HFFc6 (cell line): ENCODE measurements at regions not wholly inside any gene's neighbourhood (a gene's known extent, or its start where the extent isn't known, plus 50 kb on each side); places are given as distances from the start of the nearest gene placed in this dataset.

Experiments
- DNase-seq: peaks from one replicate; pipeline ENCODE4 v3.0.0-alpha.2; 2018
- H3K27ac Mint-ChIP-seq: 2 replicates; pipeline ENCODE4 v1.8.0; 2020; ENCODE audit warnings: mild to moderate bottlenecking, mixed read lengths
- H3K27me3 Mint-ChIP-seq: 2 replicates; pipeline ENCODE4 v1.8.0; 2021; ENCODE audit warnings: mild to moderate bottlenecking, moderate library complexity, mixed read lengths; ENCODE audit not compliant: insufficient read depth
- H3K36me3 Mint-ChIP-seq: 2 replicates; pipeline ENCODE4 v1.8.0; 2021; ENCODE audit warnings: low read depth, mixed read lengths
- H3K4me1 Mint-ChIP-seq: 2 replicates; pipeline ENCODE4 v1.8.0; 2020; ENCODE audit warnings: low read depth, mixed read lengths
- H3K4me3 Mint-ChIP-seq: 2 replicates; pipeline ENCODE4 v1.8.0; 2020; ENCODE audit warnings: mild to moderate bottlenecking, moderate library complexity, mixed read lengths
- H3K9me3 Mint-ChIP-seq: 2 replicates; pipeline ENCODE4 v1.8.0; 2020; ENCODE audit warnings: mild to moderate bottlenecking, mixed read lengths
- CTCF ChIP-seq: fragments of 200-600 bp; sonication (generic); IDR thresholded peaks from 2 replicates; pipeline ENCODE4 v1.5.0; 2021; ENCODE audit warnings: antibody characterized with exemption, mild to moderate bottlenecking

GRCh38 chr2:129430911-129431310 is 548.6 kb upstream of the RAB6C start:
- peaks cover 66% of the 10 kb centered on the region for H3K9me3 Mint-ChIP-seq

GRCh38 chr2:129431881-129432280 is 547.6 kb upstream of the RAB6C start:
- peaks cover 61% of the 10 kb centered on the region for H3K9me3 Mint-ChIP-seq
- peaks cover 1% of the 10 kb centered on the region for H3K27me3 Mint-ChIP-seq
- DNase-seq: no peak
- no peak overlapping the region for H3K4me3 Mint-ChIP-seq
- peaks cover 5% of the 10 kb centered on the region for H3K36me3 Mint-ChIP-seq
- H3K4me1 Mint-ChIP-seq: no peaks in the 10 kb centered on the region
- no peak for TF ChIP-seq CTCF
- no peak overlapping the region for H3K27ac Mint-ChIP-seq

More at GRCh38 chr2:129430911-129431310, 548.6 kb upstream of the RAB6C start:
- no peak for TF ChIP-seq CTCF
- H3K27me3 Mint-ChIP-seq: peaks cover 1% of the 10 kb centered on the region
- peaks cover 5% of the 10 kb centered on the region for H3K36me3 Mint-ChIP-seq
- H3K27ac Mint-ChIP-seq: no peak overlapping the region
- no peaks in the 10 kb centered on the region for H3K4me1 Mint-ChIP-seq
- no peak for DNase-seq
- H3K4me3 Mint-ChIP-seq: no peak overlapping the region

GRCh38 chr2:129436809-129437208 is 542.7 kb upstream of the RAB6C start:
- Mint-ChIP-seq H3K4me1 (no peaks in the 10 kb centered on the region), H3K27me3 (no peaks in the 10 kb centered on the region; the same call in 1 of the 2 replicates), H3K27ac (no peak overlapping the region), H3K9me3 (peaks cover 43% of the 10 kb centered on the region), H3K4me3 (no peak overlapping the region), H3K36me3 (0 out of 2 replicates have a peak, but pooled peaks cover 7% of the 10 kb centered on the region)
- DNase-seq: no peak
- no peak for TF ChIP-seq CTCF

GRCh38 chr2:129437725-129438124 is 541.7 kb upstream of the RAB6C start:
- Mint-ChIP-seq H3K36me3 (peaks cover 7% of the 10 kb centered on the region; the same call in 1 of the 2 replicates), H3K4me1 (no peaks in the 10 kb centered on the region), H3K27ac (no peak overlapping the region), H3K4me3 (no peak overlapping the region), H3K9me3 (peaks cover 48% of the 10 kb centered on the region), H3K27me3 (no peaks in the 10 kb centered on the region; the same call in 1 of the 2 replicates)
- no peak for TF ChIP-seq CTCF
- DNase-seq: no peak

- Mint-ChIP-seq H3K27me3 (no peaks in the 10 kb centered on the region; the same call in 1 of the 2 replicates), H3K27ac (no peak overlapping the region), H3K4me1 (no peaks in the 10 kb centered on the region), H3K9me3 (peaks cover 47% of the 10 kb centered on the region), H3K4me3 (no peak overlapping the region), H3K36me3 (peaks cover 7% of the 10 kb centered on the region; the same call in 1 of the 2 replicates)
- no peak for DNase-seq
- no peak for TF ChIP-seq CTCF
These were observed 540.9 kb upstream of the RAB6C start for GRCh38 chr2:129438501-129439057.
